Trophoblast cell (in vitro differentiated cells and primary cell): ENCODE measurements at regions not wholly inside any gene's neighbourhood (a gene's known extent, or its start where the extent isn't known, plus 50 kb on each side); places are given as distances from the start of the nearest gene placed in this dataset.

Experiments used
- DNase-seq, 2 donors: peaks; one replicate each; pipeline ENCODE4 v3.0.0-alpha.2; 2016
- H2AFZ ChIP-seq: 2 replicates; pipeline ENCODE4 v1.6.1; 2013; ENCODE audit warnings: low read length, moderate library complexity, mild to moderate bottlenecking; ENCODE audit not compliant: insufficient read depth, poor library complexity
- H2AK5ac ChIP-seq: 2 replicates; pipeline ENCODE4 v1.6.1; 2013; ENCODE audit warnings: mild to moderate bottlenecking, low read length
- H2BK120ac ChIP-seq: 2 replicates; pipeline ENCODE4 v1.6.1; 2013; ENCODE audit warnings: low read length, mild to moderate bottlenecking, moderate library complexity; ENCODE audit not compliant: insufficient read depth, poor library complexity
- H2BK12ac ChIP-seq: 2 replicates; pipeline ENCODE4 v1.6.1; 2013; ENCODE audit warnings: mild to moderate bottlenecking, low read length, moderate library complexity
- H2BK5ac ChIP-seq: 2 replicates; pipeline ENCODE4 v1.6.1; 2013; ENCODE audit warnings: low read length, low read depth, moderate library complexity, mild to moderate bottlenecking; ENCODE audit not compliant: poor library complexity
- H3K14ac ChIP-seq: 2 replicates; pipeline ENCODE4 v1.6.1; 2013; ENCODE audit warnings: mild to moderate bottlenecking, low read length
- H3K18ac ChIP-seq: 2 replicates; pipeline ENCODE4 v1.6.1; 2013; ENCODE audit warnings: mild to moderate bottlenecking, low read length
- H3K23ac ChIP-seq: 2 replicates; pipeline ENCODE4 v1.6.1; 2013; ENCODE audit warnings: low read length
- H3K27ac ChIP-seq: 2 replicates; pipeline ENCODE4 v1.5.1; 2013; ENCODE audit warnings: low read depth, mild to moderate bottlenecking, inconsistent platforms, low read length, moderate library complexity
- H3K27me3 ChIP-seq: 2 replicates; pipeline ENCODE4 v1.6.1; 2013; ENCODE audit warnings: inconsistent platforms, mild to moderate bottlenecking, low read length, moderate library complexity; ENCODE audit not compliant: insufficient read depth
- H3K36me3 ChIP-seq, 2 experiments: 1 replicate in 1 of 2; 2 replicates in 1 of 2; pipeline ENCODE4 v1.6.1; 2013; ENCODE audit warnings: low read length in 2 of 2, mild to moderate bottlenecking in 2 of 2, moderate library complexity in 1 of 2; ENCODE audit not compliant: insufficient read depth in 2 of 2, control insufficient read depth in 1 of 2
- H3K4ac ChIP-seq: 2 replicates; pipeline ENCODE4 v1.6.1; 2013; ENCODE audit warnings: low read depth, mild to moderate bottlenecking, low read length, moderate library complexity
- H3K4me1 ChIP-seq, 2 experiments: 1 replicate in 1 of 2; 2 replicates in 1 of 2; pipeline ENCODE4 v1.6.1; 2013; ENCODE audit warnings: low read length in 2 of 2, mild to moderate bottlenecking in 2 of 2, moderate library complexity in 1 of 2; ENCODE audit not compliant: insufficient read depth in 2 of 2, control insufficient read depth in 1 of 2
- H3K4me2 ChIP-seq: 2 replicates; pipeline ENCODE4 v1.6.1; 2013; ENCODE audit warnings: inconsistent platforms, mild to moderate bottlenecking, low read length, moderate library complexity
- H3K4me3 ChIP-seq: 2 replicates; pipeline ENCODE4 v1.5.1; 2013; ENCODE audit warnings: mild to moderate bottlenecking, low read depth, low read length, inconsistent platforms
- H3K79me1 ChIP-seq: one replicate; pipeline ENCODE4 v1.6.1; 2013; ENCODE audit warnings: low read length
- H3K79me2 ChIP-seq: 2 replicates; pipeline ENCODE4 v1.6.1; 2013; ENCODE audit warnings: low read length, mild to moderate bottlenecking; ENCODE audit not compliant: control insufficient read depth, insufficient read depth, poor library complexity
- H3K9ac ChIP-seq: 2 replicates; pipeline ENCODE4 v1.6.1; 2013; ENCODE audit warnings: mild to moderate bottlenecking, low read length
- H3K9me3 ChIP-seq: 2 replicates; pipeline ENCODE4 v1.6.1; 2013; ENCODE audit warnings: low read depth, mild to moderate bottlenecking, control low read depth, inconsistent platforms, low read length; ENCODE audit not compliant: insufficient read depth
- H4K12ac ChIP-seq: 2 replicates; pipeline ENCODE4 v1.6.1; 2013; ENCODE audit warnings: low read depth, mild to moderate bottlenecking, low read length, moderate library complexity
- H4K8ac ChIP-seq: 2 replicates; pipeline ENCODE4 v1.6.1; 2013; ENCODE audit warnings: low read depth, mild to moderate bottlenecking, low read length, moderate library complexity
- H4K91ac ChIP-seq: one replicate; pipeline ENCODE4 v1.6.1; 2013; ENCODE audit warnings: low read depth, mild to moderate bottlenecking, low read length, moderate library complexity
- WGBS: extraction: QIAGEN DNeasy Blood & Tissue Kit; methylation state at CpG from one replicate; pipeline ENCODE4 v1.1.7; 2013; ENCODE audit warnings: missing lambda C conversion rate; ENCODE audit not compliant: insufficient read length, insufficient coverage; ENCODE audit errors: extremely low coverage; 5-methylcytosine and 5-hydroxymethylcytosine counted together

GRCh38 chr11:134836561-134836960 lies 424.5 kb upstream of the B3GAT1 start:
- WGBS, result no CpG with 5 or more reads among the region's 4 CpGs
- Histone ChIP-seq H3K4me1 (no peaks in the 10 kb centered on the region), H2BK120ac (no peak overlapping the region), H2BK5ac (no peak overlapping the region), H3K4me2 (no peak overlapping the region), H3K18ac (no peak overlapping the region), H3K79me2 (no peaks in the 10 kb centered on the region), H4K8ac (no peak overlapping the region), H3K23ac (no peak overlapping the region), H3K79me1 (no peaks in the 10 kb centered on the region), H3K27ac (no peak overlapping the region), H3K9me3 (no peaks in the 10 kb centered on the region), H3K27me3 (no peaks in the 10 kb centered on the region), H2AFZ (no peak overlapping the region), H2BK12ac (no peak overlapping the region), H3K36me3 (no peaks in the 10 kb centered on the region), H3K4me3 (no peak overlapping the region), H3K9ac (no peak overlapping the region), H3K4ac (no peak overlapping the region), H4K12ac (no peak overlapping the region), H2AK5ac (no peak overlapping the region), H4K91ac (no peak overlapping the region), H3K14ac (no peak overlapping the region)
- DNase-seq, result no peak

- no peaks in the 10 kb centered on the region for H3K9me3 ChIP-seq
These were observed 423.5 kb upstream of the B3GAT1 start for GRCh38 chr11:134835561-134835960.

GRCh38 chr11:134830312-134830711 lies 418.3 kb upstream of the B3GAT1 start:
- H3K4ac ChIP-seq, result no peak overlapping the region
- no peak overlapping the region for H3K18ac ChIP-seq
- H4K8ac ChIP-seq, result no peak overlapping the region
- no peak for DNase-seq
- no peak overlapping the region for H3K9ac ChIP-seq
- H3K79me1 ChIP-seq, result no peaks in the 10 kb centered on the region
- no peaks in the 10 kb centered on the region for H3K36me3 ChIP-seq
- H2BK12ac ChIP-seq, result no peak overlapping the region
- H4K12ac ChIP-seq, result no peak overlapping the region
- H3K27me3 ChIP-seq, result no peaks in the 10 kb centered on the region
- H3K14ac ChIP-seq, result no peak overlapping the region
- no peak overlapping the region for H4K91ac ChIP-seq
- H3K4me3 ChIP-seq, result no peak overlapping the region
- H2AFZ ChIP-seq, result no peak overlapping the region
- no peak overlapping the region for H2BK5ac ChIP-seq
- no peaks in the 10 kb centered on the region for H3K4me1 ChIP-seq
- H3K9me3 ChIP-seq, result no peaks in the 10 kb centered on the region
- H3K4me2 ChIP-seq, result no peak overlapping the region
- no peak overlapping the region for H3K23ac ChIP-seq
- no peak overlapping the region for H2AK5ac ChIP-seq
- H3K79me2 ChIP-seq, result no peaks in the 10 kb centered on the region
- H3K27ac ChIP-seq, result no peak overlapping the region
- no peak overlapping the region for H2BK120ac ChIP-seq

More at GRCh38 chr11:134835561-134835960, 423.5 kb upstream of the B3GAT1 start:
- Histone ChIP-seq H3K23ac (no peak overlapping the region), H3K27me3 (no peaks in the 10 kb centered on the region), H3K79me2 (no peaks in the 10 kb centered on the region), H4K12ac (no peak overlapping the region), H3K4me1 (no peaks in the 10 kb centered on the region), H3K4ac (no peak overlapping the region), H2BK5ac (no peak overlapping the region), H2AFZ (no peak overlapping the region), H3K27ac (no peak overlapping the region), H3K9ac (no peak overlapping the region), H3K79me1 (no peaks in the 10 kb centered on the region), H4K91ac (no peak overlapping the region), H2BK120ac (no peak overlapping the region), H3K4me3 (no peak overlapping the region), H2AK5ac (no peak overlapping the region), H3K36me3 (no peaks in the 10 kb centered on the region), H3K4me2 (no peak overlapping the region), H3K14ac (no peak overlapping the region), H4K8ac (no peak overlapping the region), H2BK12ac (no peak overlapping the region), H3K18ac (no peak overlapping the region)
- no CpG with 5 or more reads among the region's 5 CpGs for WGBS
- DNase-seq, result no peak

- Histone ChIP-seq H3K4me2 (no peak overlapping the region), H2AFZ (no peak overlapping the region), H2BK12ac (no peak overlapping the region), H3K9ac (no peak overlapping the region), H3K79me2 (peaks cover 3% of the 10 kb centered on the region), H3K27ac (no peak overlapping the region), H3K36me3 (no peaks in the 10 kb centered on the region), H2BK5ac (no peak overlapping the region), H3K27me3 (no peaks in the 10 kb centered on the region), H3K79me1 (peaks cover 11% of the 10 kb centered on the region), H3K14ac (no peak overlapping the region), H3K4ac (no peak overlapping the region), H3K23ac (no peak overlapping the region), H2BK120ac (no peak overlapping the region), H3K4me1 (peaks cover 8 to 12% of the 10 kb centered on the region in 2 experiments), H2AK5ac (no peak overlapping the region), H4K91ac (no peak overlapping the region), H4K12ac (no peak overlapping the region), H3K18ac (no peak overlapping the region), H3K4me3 (no peak overlapping the region), H4K8ac (no peak overlapping the region), H3K9me3 (no peaks in the 10 kb centered on the region)
- no CpG with 5 or more reads among the region's 4 CpGs for WGBS
- no peak for DNase-seq
These were observed 411.9 kb upstream of the B3GAT1 start for GRCh38 chr11:134823970-134824369.
